ENCODE measurements at regions not wholly inside any gene's neighbourhood (a gene's known extent, or its start where the extent isn't known, plus 50 kb on each side); places are given as distances from the start of the nearest gene placed in this dataset.

GRCh38 chr14:84225268-84225667 is 1304.7 kb upstream of the FLRT2 start:
- intact Hi-C loops (cut with micrococcal nuclease; ENCODE audit: unreplicated experiment): no loop called here
- H3K4me1 ChIP-seq: no peaks in the 10 kb centered on the region
- no peak overlapping the region for H3K27ac Mint-ChIP-seq (ENCODE audit: unreplicated experiment)
- CTCF ChIA-PET: no interaction called here
- no peaks in the 10 kb centered on the region for H3K9me3 Mint-ChIP-seq (ENCODE audit: unreplicated experiment)
- no peak overlapping the region for H3K4me3 Mint-ChIP-seq (ENCODE audit: unreplicated experiment)
- no peaks in the 10 kb centered on the region for H3K27me3 ChIP-seq (replicated peaks; ENCODE audit: control insufficient read depth, insufficient read depth, low read length)
- H3K36me3 Mint-ChIP-seq (ENCODE audit: insufficient read depth, unreplicated experiment): no peaks in the 10 kb centered on the region
- no peak overlapping the region for H3K4me3 ChIP-seq (ENCODE audit: low read depth, low read length)
- DNase-seq: no peak
- no TSS peak for BruUV-seq (replicated peaks)
- H3K36me3 ChIP-seq (ENCODE audit: control insufficient read depth, insufficient read depth, low read length): no peaks in the 10 kb centered on the region
- H3K27me3 Mint-ChIP-seq (ENCODE audit: insufficient read depth, unreplicated experiment): no peaks in the 10 kb centered on the region
- no peak for TF ChIP-seq CTCF (IDR thresholded peaks at IDR 0.05; ENCODE audit: insufficient read depth in 1 of 2, low read depth in 1 of 2, low read length in 1 of 2, severe bottlenecking in 1 of 2, unreplicated experiment in 1 of 2)
- no peaks in the 10 kb centered on the region for H3K9me3 ChIP-seq
- no peaks in the 10 kb centered on the region for H3K4me1 Mint-ChIP-seq (ENCODE audit: low read depth, unreplicated experiment)
- POLR2A ChIA-PET: no interaction called here

- no peaks in the 10 kb centered on the region for H3K9me3 ChIP-seq
- Mint-ChIP-seq H3K27me3 (ENCODE audit: insufficient read depth, unreplicated experiment) (peaks cover 4% of the 10 kb centered on the region), H3K4me3 (ENCODE audit: unreplicated experiment) (no peak overlapping the region), H3K36me3 (ENCODE audit: insufficient read depth, unreplicated experiment) (no peaks in the 10 kb centered on the region), H3K4me1 (ENCODE audit: low read depth, unreplicated experiment) (no peaks in the 10 kb centered on the region), H3K27ac (ENCODE audit: unreplicated experiment) (no peak overlapping the region), H3K9me3 (ENCODE audit: unreplicated experiment) (no peaks in the 10 kb centered on the region)
- no peak overlapping the region for H3K4me3 ChIP-seq (ENCODE audit: low read depth, low read length)
- H3K4me1 ChIP-seq: no peaks in the 10 kb centered on the region
- no peaks in the 10 kb centered on the region for H3K27me3 ChIP-seq (replicated peaks; ENCODE audit: control insufficient read depth, insufficient read depth, low read length)
- no TSS peak for BruUV-seq (replicated peaks)
- TF ChIP-seq CTCF (IDR thresholded peaks at IDR 0.05; ENCODE audit: insufficient read depth in 1 of 2, low read depth in 1 of 2, low read length in 1 of 2, severe bottlenecking in 1 of 2, unreplicated experiment in 1 of 2): no peak
- POLR2A ChIA-PET: no interaction called here
- no peaks in the 10 kb centered on the region for H3K36me3 ChIP-seq (ENCODE audit: control insufficient read depth, insufficient read depth, low read length)
- DNase-seq: no peak
- intact Hi-C loops (cut with micrococcal nuclease; ENCODE audit: unreplicated experiment): no loop called here
- CTCF ChIA-PET: no interaction called here
Measured at GRCh38 chr14:84228702-84229101, 1301.2 kb upstream of the FLRT2 start.

- H3K27me3 Mint-ChIP-seq (ENCODE audit: insufficient read depth, unreplicated experiment): peaks cover 4% of the 10 kb centered on the region
- no peak overlapping the region for H3K4me3 Mint-ChIP-seq (ENCODE audit: unreplicated experiment)
- POLR2A ChIA-PET: no interaction called here
Measured at GRCh38 chr14:84234281-84234680, 1295.7 kb upstream of the FLRT2 start.

More at GRCh38 chr14:84234281-84234680, 1295.7 kb upstream of the FLRT2 start:
- Mint-ChIP-seq H3K9me3 (ENCODE audit: unreplicated experiment) (no peaks in the 10 kb centered on the region), H3K36me3 (ENCODE audit: insufficient read depth, unreplicated experiment) (no peaks in the 10 kb centered on the region), H3K4me1 (ENCODE audit: low read depth, unreplicated experiment) (no peaks in the 10 kb centered on the region), H3K27ac (ENCODE audit: unreplicated experiment) (no peak overlapping the region)
- Histone ChIP-seq H3K9me3 (no peaks in the 10 kb centered on the region), H3K4me1 (no peaks in the 10 kb centered on the region), H3K4me3 (ENCODE audit: low read depth, low read length) (no peak overlapping the region), H3K36me3 (ENCODE audit: control insufficient read depth, insufficient read depth, low read length) (no peaks in the 10 kb centered on the region), H3K27me3 (replicated peaks; ENCODE audit: control insufficient read depth, insufficient read depth, low read length) (no peaks in the 10 kb centered on the region)
- CTCF ChIA-PET: no interaction called here
- intact Hi-C loops (cut with micrococcal nuclease; ENCODE audit: unreplicated experiment): no loop called here
- no peak for TF ChIP-seq CTCF (IDR thresholded peaks at IDR 0.05; ENCODE audit: insufficient read depth in 1 of 2, low read depth in 1 of 2, low read length in 1 of 2, severe bottlenecking in 1 of 2, unreplicated experiment in 1 of 2)
- no TSS peak for BruUV-seq (replicated peaks)
- no peak for DNase-seq

All from Caco-2 (cell line).